ENCODE measurements at regions not wholly inside any gene's neighbourhood (a gene's known extent, or its start where the extent isn't known, plus 50 kb on each side); places are given as distances from the start of the nearest gene placed in this dataset.
"Not testable (repeated sequence)": the region's sequence is repeated elsewhere in the genome, so short reads cannot be mapped to it uniquely, and the experiment has no call there.

DNA sequence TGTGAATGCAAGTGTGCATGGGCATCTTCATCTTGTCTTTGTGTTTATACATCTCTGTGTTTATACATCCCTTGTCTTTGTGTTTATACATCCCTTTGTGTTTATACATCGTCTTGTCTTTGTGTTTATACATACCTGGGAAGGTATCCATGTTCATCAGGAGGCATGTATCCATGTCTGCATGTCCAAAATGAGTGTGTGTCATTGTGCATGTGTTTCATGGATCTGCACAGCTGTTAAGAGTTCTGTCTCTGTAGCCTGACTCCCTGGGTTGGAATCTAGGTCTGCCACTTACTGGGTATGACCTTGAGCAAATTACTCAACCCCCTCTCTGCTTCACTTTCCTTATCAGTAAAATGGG lies 50.1 kb upstream of the SIRPA start:
- no peak for DNase-seq

DNA sequence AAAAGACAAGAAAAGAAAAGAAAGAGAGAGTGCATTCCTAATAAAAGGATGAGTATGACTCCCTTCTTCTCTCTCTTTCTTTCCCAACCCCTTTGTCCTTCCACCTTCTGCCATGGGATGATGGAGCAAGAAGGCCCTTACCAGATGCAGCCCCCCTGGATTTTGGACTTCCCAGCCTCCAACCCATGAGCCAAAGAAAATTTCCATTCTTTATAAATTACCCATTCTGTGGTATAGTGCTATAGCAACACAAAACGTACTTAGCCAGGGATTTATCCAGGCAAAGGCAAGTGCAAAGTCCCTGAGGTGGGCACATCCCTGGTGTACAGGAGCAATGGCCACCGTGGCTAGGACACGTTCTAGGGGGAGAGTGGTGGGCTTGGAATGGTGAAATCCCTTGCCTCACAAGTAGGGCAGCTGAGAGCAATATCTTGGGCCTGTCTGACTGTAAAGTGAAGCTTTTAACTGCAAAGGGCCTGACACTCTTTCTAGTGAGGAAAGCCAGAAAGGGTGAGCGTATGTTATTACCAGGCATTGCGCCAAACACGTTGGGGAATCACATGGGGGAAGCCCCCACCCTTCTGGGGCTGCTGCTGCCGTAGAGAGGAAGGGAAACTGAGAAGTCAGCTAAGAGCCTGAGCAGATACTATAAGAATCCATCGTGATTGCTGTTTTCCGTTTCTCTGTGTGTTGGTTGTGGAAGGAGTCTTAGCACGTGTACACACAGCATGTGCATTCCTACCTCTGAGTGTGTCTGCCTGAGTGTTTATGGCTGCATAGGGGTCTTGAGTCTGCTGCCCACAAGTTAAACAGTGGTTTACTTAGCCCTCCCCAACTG lies 50.7 kb upstream of the SIRPA start:
- no peak for DNase-seq

DNA sequence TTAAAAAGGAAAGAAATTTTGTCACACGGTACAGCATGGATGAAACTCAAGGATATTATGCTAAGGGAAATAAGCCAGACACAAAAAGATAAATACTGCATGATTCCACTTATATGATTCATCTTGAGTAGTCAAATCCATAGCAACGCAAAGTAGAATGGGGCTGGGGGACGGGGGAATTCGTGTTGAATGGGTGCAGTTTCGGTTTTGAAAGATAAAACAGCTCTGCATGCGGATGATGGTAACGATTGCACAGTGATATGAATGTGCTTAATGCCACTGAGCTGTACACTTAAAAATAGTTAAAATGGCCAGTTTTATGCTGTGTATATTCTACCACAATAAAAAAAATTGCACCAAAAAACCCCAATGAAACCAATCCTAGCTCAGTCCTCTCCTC lies 52.9 kb upstream of the SIRPA start:
- DNase-seq = no peak

DNA sequence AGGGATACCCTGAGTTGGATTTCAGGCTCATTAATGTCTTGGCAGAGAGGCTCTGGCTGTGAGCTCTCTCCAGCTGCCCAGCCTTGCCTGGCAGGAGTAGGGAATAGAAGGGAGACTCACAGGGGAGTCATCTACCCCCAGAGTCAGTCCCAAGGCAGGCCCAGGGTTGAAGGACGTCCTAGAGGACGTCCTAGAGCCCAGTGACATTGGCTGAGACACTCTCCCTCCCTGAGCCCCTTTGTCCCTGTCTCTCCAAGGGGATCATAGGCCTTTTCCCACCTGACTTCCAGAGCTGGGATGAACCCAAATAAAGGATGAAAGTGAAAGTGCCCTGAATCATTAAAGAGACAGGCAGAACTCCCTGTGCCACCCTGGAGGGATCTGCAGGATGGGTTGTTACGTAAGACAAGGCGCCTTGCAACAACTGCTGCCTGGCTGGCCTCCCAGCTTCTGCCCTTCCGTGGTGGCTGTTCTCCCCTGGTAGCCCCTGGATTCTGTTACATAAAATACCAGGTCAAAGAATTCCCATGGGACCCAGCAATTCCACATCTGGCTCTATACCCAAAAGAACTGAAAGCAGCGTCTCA lies 53.6 kb upstream of the SIRPA start:
- DNase-seq = no peak

DNA sequence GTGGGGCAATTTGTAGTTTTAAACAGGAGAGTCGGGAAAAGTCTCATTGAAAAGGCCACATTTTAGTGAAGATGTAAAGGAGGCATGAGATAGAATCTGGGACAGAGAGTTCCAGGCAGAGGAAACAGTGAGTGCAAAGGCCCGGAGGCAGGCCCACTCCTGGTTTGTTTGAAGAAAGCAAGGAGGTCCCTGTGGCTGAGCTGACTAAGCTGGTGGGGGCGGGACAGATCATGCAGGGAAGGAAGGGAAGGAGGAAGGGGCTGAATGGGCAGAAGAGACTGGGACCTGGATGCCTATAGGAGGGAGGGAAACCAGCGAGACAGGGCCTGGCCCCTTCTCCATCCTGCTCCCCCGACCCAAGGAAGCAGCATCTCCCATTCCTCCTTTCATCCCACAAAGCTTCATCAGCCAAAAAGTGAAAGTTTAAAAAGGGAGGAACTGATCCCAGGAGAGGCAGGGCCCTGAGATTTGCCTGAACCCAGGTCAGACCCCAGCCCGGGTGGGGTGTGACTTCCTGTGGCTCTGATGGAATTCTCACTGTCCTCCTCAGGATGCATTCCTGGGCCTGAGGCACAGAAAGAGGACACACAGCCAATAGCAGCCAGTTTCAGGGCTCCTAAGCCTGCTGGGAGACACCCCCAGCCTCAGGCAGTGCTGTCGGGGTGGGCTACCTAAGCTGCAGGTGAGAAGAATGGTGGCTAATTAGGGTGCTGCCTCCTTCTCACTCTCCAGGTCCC lies 54.2 kb upstream of the SIRPA start:
- DNase-seq = no peak

DNA sequence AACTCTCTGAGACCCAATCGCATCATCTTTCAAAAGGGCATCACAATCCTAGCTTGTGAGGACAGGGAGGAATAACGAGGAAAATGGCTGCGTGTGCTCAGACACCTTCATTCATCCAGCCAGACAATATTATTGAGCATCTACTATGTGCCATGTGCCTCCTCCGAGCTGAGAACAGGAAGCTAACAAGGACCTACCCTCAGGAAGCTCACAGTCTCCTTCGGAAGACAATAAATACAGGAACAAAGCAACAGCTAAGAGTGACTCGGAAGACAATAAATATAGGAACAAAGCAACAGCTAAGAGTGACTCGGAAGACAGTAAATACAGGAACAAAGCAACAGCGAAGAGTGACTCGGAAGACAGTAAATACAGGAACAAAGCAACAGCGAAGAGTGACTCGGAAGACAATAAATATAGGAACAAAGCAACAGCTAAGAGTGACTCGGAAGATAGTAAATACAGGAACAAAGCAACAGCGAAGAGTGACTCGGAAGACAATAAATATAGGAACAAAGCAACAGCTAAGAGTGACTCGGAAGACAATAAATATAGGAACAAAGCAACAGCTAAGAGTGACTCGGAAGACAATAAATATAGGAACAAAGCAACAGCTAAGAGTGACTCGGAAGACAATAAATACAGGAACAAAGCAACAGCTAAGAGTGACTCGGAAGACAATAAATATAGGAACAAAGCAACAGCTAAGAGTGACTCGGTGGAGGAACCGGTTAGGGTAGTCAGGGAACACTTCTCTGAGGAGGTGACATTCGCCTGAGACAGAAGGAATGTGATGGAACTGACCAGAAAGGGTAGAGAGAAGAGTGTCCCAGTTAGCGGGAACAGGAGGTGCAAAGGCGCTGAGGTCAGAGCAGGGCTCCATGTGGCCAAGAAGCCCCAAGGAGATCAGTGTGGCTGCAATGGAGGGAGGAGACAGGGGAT lies 55.6 kb upstream of the SIRPA start:
- DNase-seq = not testable (repeated sequence)

DNA sequence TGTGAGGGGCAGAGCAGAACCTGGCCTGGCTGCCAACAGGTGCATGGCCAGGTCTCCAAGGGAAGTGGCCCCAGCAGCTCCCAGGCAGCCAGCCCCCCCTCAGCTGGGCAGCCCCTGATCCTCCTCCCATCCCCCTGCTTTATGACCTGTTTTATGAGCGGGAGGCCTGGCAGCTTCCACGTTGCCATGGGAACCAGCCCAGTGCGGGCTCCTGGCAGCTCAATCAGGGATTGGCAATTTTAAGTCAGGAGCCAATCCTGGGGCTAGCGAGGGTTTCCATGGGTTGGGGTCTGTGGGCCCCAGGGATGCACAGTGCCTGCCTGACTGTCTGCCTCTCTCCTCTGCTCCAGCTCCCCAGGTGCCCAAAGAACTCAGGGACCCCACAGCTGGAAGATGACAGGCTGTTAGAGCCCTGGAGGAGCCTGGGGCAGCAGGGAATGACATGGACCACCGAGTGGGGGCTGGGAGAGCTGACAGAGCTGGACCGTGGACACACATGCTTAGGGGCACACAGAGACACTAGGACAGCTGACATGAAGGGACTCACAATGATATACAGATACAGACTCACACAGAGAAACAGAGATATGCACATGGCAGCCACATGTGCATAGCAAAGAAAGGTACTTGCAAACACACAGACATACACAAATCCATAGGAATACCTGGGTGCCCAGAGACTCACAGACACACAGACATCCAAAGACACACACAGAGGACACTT lies 56.5 kb upstream of the SIRPA start:
- no peak for DNase-seq

DNA sequence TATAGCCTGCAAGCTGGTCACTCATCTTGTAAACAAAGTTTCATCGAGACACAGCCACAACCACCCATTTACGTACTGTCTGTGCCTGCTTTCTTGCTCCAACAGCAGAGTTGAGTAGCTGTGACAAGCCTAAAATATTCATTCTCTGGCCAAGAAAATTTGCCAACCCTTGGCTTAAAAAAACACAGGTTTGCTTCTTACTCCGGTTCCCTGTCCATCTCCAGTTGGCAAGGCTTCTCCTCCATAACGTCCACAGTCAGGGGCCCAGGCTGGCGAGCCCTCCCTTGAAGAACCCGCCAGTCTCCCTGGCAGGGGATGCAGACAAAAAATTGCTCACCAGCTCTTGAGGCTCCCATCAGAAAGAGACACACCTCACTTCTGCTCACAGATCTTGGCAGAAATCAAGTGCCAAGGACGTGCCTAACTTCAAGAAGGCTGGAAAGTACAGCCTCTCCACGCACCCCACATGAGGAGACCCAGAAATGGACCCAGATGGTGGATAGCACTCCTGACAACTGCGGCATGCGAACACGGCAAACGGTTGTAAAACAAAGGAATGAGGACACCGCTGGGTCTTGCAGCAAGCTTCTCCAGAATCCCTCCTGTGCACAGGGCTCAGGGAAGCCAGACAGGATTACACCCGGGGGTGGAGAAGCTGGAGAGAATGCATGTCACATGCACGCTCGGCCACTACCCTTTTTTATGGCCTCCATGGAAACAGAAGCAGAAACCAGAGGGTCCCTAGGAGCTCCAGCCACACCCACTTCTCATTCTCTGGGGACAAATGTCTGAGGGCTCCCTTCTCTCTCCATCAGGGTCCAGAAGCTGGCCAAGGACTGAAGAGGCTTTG lies 59.8 kb upstream of the SIRPA start:
- no peak for DNase-seq

DNA sequence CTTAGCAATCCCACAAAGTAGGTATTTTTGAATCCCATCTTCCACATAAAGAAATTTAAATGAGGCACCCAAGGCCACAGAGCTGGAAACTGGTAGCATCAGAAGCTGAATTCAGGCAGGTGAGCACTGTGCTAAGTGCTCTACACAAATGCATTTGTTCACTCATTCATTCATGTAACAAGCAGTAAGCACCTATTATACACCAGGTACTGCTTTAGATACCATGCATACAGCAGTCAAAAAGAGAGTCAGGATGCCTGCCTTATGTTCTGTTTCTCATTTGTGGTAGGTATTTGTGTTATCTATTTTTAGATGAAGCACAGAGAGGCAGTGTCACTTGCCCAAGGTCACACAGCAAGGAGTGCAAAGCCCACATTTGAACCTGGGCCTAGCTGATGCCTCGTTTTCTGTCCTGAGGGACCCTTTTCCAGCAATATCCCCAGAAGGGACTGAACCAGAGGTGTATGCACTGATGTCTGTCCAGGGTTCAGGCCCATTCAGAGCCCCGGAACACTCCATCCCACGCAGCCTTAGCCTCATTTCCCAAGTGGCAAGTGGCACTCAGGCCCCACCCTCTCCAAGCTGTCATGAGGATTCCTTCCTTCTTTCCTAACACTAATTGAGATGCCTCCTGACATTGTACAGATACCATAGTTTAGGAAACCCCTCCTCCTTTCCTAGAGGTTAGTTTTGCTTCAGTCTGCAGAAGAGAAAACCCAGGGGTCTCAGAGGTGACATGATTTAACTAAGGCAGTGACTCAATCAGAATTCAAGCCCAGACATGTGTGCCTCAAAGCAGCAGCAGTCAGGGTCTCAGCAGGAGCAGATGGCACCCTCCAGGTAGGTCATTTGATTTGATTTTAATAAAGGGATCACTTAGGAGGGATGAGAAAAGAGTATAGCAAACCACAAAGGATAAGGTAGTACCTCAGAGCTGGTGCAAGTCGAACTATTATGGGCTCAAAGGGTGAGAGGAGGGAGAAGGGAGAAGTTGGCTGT lies 61.2 kb upstream of the SIRPA start:
- DNase-seq = no peak

DNA sequence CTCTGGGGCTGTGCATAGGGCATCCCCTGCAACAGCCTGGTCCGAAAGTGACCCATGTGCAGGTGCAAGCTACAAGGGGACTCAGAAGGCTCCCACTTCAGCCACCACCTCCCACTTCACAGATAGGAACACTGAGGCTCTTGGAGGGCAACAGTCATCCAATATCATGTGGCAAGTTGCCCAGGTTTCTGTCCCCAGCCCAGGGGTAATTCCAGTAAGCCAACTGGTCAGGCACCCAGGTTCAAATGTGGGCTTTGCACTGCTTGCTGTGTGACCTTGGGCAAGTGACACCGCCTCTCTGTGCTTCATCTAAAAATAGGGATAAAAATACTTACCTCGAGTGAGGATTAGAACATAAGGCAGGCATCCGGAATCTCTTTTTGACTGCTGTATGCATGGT lies 62.0 kb upstream of the SIRPA start:
- DNase-seq = no peak

DNA sequence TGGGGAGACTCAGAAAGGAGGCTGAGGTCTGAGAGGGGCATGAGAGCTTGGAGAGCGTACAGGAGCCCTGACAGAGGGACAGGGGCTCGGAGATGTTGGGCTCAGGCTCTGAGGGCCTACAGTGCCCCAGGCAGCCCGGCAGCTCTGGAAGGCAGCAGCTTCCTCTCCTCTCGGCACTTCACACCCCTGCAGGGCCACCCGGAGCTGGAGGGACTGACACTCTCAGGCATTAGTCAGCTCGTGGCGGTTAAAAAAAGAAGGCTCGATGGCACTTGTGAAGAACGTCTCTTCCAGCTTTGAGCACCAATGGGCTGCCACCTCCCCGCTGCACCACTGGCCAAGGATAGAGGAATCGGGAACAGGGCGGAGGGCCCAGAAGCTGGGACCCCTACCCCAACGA lies 62.6 kb upstream of the SIRPA start:
- DNase-seq = no peak

DNA sequence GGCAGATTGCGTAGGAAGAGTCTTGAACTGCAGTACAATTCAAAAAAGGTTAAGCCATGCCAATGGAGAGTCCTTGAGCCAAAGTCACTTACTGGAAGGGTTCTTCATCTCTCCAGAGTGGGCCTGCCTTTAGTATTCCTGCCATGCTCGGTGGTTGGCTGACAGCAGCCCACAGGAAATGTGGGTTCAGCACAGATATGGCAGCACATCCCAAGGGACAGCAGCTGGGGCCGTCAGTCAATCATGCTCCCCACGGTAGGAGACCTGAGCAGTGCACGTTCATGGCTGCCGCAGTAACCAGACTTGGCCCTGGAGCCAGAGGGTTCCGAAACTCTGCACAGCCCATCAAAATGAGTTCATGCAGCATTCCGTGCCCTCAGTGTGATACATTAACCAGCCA lies 63.6 kb upstream of the SIRPA start:
- no peak for DNase-seq

DNA sequence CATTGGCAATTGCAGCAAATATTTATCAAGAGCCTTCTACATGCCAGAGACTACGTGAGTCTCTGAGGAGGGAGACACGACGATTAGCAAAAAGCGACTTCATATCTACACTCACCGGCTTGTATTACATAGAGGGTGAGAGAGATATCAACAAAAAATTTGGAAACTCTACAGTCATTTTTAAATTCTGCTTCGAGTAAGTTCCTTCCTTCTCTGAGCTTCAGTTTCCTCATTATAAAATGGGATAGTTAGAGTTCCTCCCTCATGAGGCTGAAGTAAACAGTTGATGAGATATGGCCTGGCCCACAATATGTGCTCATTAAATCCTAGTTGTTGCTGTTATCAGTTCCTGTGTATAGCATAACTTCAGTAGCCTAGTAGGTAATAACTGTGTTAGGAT lies 64.1 kb upstream of the SIRPA start:
- DNase-seq = no peak

DNA sequence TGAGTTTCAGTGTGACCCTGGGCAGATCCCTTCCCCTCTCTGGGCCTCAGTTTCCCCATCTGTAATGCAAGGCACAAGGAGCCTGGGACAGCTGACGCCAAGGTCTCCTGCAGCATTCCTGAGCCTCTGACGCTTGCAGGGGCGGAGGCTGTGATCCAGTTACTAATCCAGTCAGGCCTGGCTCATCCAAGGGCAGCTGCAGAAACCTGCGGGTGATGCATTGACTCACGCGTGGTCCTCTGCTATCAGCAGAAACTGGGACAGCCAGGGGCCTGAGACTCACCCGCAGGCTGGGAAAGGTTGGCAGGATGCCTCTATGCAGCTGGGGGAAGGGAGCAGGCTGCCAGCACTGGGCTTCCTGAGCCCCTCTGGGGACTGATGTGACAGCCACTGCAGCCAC lies 65.0 kb upstream of the SIRPA start:
- no peak for DNase-seq

DNA sequence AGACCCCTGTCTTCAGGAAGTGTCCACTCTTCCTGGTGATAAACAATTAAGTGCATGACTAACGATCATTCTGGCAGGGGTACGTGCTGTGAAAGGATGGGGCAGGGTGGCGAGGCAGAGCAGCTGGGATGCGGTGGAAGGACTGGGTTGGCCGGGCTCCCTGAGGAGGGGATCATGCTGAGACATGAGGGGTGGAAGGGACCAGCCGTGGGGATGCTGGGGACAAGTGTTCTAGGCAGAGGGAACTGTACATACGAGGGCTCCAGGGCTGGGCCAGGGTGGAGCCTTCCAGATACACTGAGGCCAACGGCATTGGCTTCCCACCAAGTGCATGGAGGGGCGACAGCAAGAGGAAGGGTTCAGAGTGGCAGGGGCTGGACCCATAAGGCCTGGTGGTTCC lies 65.7 kb upstream of the SIRPA start:
- DNase-seq = no peak

DNA sequence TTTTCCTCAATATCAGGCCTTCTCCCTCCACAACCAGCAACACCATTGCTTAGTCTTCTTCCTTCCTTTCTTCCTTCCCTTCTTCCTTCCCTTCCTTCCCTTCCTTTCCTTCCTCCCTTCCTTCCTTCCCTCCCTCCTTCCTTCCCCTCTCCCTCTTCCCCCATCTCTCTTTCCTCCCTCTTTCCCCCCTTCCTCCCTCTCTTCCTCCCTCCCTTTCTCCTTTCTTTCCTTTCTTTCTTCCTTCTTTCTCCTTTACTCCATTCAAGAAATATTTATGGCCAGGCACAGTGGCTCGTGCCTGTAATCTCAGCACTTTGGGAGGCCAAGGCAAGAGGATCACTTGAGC lies 66.4 kb upstream of the SIRPA start:
- DNase-seq = no peak

DNA sequence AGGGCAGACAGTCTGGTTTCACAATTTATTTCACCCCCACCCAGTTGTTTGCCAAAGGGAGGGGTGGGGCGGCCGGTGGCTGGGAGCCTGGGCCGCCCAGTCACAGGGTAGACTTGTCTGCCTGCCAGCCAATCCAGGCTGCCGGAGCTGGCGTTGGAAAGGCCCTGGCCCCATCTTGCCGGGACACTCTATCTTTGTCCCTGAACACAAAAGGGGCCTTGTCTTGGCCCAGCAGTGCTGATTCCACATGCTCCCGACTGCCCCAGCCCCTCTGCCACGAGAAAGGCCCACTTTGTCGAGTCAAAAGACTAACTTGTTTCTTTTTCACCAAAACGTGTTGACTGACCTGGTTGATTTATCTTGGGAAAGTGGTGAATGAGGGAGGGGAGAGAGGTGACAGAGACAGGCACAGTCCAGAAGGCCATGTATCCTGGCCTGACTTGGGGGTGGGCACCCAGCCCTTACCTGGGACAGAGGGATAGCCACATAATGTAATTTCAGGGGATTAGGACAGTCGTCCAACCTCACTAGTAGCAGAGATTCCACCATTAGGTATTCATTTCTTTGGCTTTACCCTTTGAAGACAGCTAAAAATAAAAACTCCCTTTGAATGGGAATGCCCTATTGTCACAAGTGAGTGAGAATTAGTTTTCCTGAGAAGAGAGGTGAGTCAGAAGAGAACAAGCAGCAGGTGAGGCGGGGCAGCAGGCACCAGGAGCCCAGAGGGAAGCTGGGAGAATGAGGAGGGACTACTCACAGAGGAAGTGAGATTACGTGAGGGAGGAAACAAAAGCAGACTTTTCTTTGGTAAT lies 67.0 kb upstream of the SIRPA start:
- no peak for DNase-seq

DNA sequence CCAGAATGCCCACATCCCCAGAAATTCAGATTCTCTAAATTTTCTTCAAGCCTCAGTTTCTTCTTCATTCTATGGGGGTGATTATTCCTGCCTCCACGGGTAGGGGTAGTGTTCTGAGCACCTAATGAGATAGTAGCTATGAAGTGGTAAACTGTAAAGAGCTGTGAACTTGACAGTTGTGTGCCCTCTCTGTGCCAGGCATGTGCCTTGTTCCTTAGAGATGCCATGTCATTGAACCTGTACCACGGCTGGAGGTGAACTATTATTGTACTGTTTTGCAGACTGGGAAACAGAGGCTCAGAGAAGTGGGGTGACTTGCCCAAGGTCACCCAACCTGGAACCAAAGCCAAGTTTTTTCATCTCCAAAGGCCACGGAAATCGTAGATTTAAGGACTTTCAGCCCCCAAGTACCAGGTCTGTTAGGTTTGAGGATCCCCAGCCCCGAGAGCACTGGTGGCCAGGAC lies 67.7 kb upstream of the SIRPA start:
- no peak for DNase-seq

DNA sequence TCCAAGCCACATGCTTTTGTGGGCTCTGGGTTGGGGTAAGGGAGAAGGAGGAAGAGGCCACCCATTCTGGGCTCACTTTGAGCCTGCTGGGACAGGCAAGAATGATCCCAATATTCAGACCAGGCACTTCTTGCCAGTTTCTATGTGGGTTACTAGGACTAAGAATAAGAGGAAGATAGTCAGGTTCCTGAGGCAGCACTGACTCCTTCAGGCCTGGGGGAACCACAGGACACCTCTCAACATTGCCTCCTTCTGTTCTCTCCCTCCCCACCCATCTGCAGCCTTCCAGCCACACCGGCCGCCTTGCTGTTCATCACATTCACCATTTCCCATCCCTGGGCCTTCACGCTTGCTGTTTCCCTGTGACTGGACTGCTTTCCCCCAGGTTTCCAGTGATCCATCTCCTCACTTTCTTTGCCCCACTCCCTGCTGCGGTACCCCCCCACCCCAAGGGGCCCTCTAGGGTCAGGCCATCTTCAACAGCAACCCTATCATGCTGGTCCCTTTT lies 69.2 kb upstream of the SIRPA start:
- no peak for DNase-seq

Measured in NCI-H510A treated with DMSO at 0.1 percent for 48 hours (cell line).